Vagina (tissue), 2 donors: ENCODE measurements at regions not wholly inside any gene's neighbourhood (a gene's known extent, or its start where the extent isn't known, plus 50 kb on each side); places are given as distances from the start of the nearest gene placed in this dataset.

Source experiments
- POLR2A ChIP-seq, 2 donors: fragments of 450-650 bp; IDR thresholded peaks; one replicate each; pipeline ENCODE4 v1.6.1; 2017; ENCODE audit warnings: antibody characterized with exemption in 2 of 2, mild to moderate bottlenecking in 2 of 2, moderate library complexity in 2 of 2
- POLR2AphosphoS5 ChIP-seq, 2 donors: sonication (generic); formaldehyde crosslinking; IDR thresholded peaks; one replicate each; pipeline ENCODE4 v1.9.0; 2017; ENCODE audit warnings: antibody characterized with exemption in 2 of 2, mild to moderate bottlenecking in 2 of 2, low read depth in 1 of 2; ENCODE audit not compliant: insufficient read depth in 1 of 2
- TF ChIP-seq, protein P1 (sequence below), 3 experiments: fragments of 450-650 bp in 2 of 3; fragments of 200-600 bp in 1 of 3; sonication (generic) in 1 of 3; IDR thresholded peaks; one replicate each; pipeline ENCODE4 v1.5.1; 2017 to 2019; ENCODE audit warnings: antibody characterized with exemption in 3 of 3, mild to moderate bottlenecking in 2 of 3, moderate library complexity in 2 of 3

DNA sequence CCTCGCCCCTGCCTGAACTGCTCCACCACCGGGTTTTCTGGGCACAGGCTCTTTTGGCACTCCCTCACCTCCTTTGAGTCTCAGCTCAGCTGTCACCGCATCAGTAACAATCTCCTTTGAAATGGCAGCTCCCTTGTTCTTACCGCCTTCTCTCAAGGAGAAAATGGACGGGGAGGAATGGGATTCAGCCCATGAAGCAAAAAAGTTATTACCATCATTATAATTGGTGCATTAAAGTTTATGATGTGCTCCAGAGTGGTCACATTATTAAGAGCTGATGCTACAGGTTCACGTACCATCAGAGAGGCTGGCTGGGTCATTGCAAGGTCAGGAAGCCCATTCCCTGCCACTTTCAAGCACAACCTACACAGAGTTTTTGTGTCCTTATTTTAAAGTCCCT, 344.7 kb downstream of the AGTPBP1 start:
- TF ChIP-seq, protein P1, sequence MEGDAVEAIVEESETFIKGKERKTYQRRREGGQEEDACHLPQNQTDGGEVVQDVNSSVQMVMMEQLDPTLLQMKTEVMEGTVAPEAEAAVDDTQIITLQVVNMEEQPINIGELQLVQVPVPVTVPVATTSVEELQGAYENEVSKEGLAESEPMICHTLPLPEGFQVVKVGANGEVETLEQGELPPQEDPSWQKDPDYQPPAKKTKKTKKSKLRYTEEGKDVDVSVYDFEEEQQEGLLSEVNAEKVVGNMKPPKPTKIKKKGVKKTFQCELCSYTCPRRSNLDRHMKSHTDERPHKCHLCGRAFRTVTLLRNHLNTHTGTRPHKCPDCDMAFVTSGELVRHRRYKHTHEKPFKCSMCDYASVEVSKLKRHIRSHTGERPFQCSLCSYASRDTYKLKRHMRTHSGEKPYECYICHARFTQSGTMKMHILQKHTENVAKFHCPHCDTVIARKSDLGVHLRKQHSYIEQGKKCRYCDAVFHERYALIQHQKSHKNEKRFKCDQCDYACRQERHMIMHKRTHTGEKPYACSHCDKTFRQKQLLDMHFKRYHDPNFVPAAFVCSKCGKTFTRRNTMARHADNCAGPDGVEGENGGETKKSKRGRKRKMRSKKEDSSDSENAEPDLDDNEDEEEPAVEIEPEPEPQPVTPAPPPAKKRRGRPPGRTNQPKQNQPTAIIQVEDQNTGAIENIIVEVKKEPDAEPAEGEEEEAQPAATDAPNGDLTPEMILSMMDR (IDR thresholded peaks at IDR 0.05): no peak
- TF ChIP-seq POLR2AphosphoS5 (IDR thresholded peaks at IDR 0.05; ENCODE audit: insufficient read depth in 1 of 2, low read depth in 1 of 2) (no peak), POLR2A (IDR thresholded peaks at IDR 0.05) (no peak)
